Activated T-cell treated with anti-CD3 and anti-CD28 coated beads, Interleukin-2, amount 50 U/mL, for 72 hours (primary cell): ENCODE measurements at regions not wholly inside any gene's neighbourhood (a gene's known extent, or its start where the extent isn't known, plus 50 kb on each side); places are given as distances from the start of the nearest gene placed in this dataset.
"Not testable (repeated sequence)": the region's sequence is repeated elsewhere in the genome, so short reads cannot be mapped to it uniquely, and the experiment has no call there.

Source experiments
- ATAC-seq, 2 donors: fragments of 150-1000 bp; cut with Tn5 transposase; replicated peaks in 1 of 2; 2 replicates each; pipeline ENCODE4 v1.10.0; 2021; ENCODE audit warnings: moderate library complexity in 2 of 2, mild to moderate bottlenecking in 1 of 2
- DNase-seq, 2 donors: peaks; one replicate each; pipeline ENCODE4 v3.0.0; 2021 to 2022; ENCODE audit warnings: mixed read lengths in 1 of 2
- H3K27ac Mint-ChIP-seq: one replicate; pipeline ENCODE4 v1.8.0; 2022; ENCODE audit warnings: mild to moderate bottlenecking, moderate library complexity, mixed read lengths
- H3K27me3 Mint-ChIP-seq: one replicate; pipeline ENCODE4 v1.8.0; 2022; ENCODE audit warnings: low read depth, mixed read lengths
- H3K36me3 Mint-ChIP-seq, 2 donors: one replicate each; pipeline ENCODE4 v1.8.0; 2022; ENCODE audit warnings: mixed read lengths in 2 of 2, mild to moderate bottlenecking in 1 of 2; ENCODE audit not compliant: insufficient read depth in 2 of 2
- H3K4me1 Mint-ChIP-seq: one replicate; pipeline ENCODE4 v1.8.0; 2022; ENCODE audit warnings: low read depth, mixed read lengths
- H3K4me3 Mint-ChIP-seq, 2 donors: one replicate each; pipeline ENCODE4 v1.8.0; 2022; ENCODE audit warnings: mild to moderate bottlenecking in 2 of 2, mixed read lengths in 2 of 2, moderate library complexity in 2 of 2
- H3K9me3 Mint-ChIP-seq, 2 donors: one replicate each; pipeline ENCODE4 v1.8.0; 2022; ENCODE audit warnings: mixed read lengths in 2 of 2

- ATAC-seq (no peak), DNase-seq (no peak)
- H3K27me3 Mint-ChIP-seq = no peaks in the 10 kb centered on the region
- no peaks in the 10 kb centered on the region for H3K4me1 Mint-ChIP-seq
- peaks cover 0 to 3% of the 10 kb centered on the region in 2 donors for H3K36me3 Mint-ChIP-seq
- H3K27ac Mint-ChIP-seq = no peak overlapping the region
- peaks cover 4 to 9% of the 10 kb centered on the region in 2 donors for H3K9me3 Mint-ChIP-seq
- no peak overlapping the region for H3K4me3 Mint-ChIP-seq
These were observed 65.3 kb upstream of the PTGDR start for GRCh38 chr14:52202151-52202550.

- peaks cover 37% of the 10 kb centered on the region for H3K4me1 Mint-ChIP-seq
These were observed 77.1 kb upstream of the PTGDR start for GRCh38 chr14:52190337-52190931.

GRCh38 chr14:52189325-52189724, 78.2 kb upstream of the PTGDR start:
- ATAC-seq (peak; percentile 42 to 62), DNase-seq (no peak)
- Mint-ChIP-seq H3K4me1 (peaks cover 44% of the 10 kb centered on the region), H3K27ac (no peak overlapping the region), H3K4me3 (no peak overlapping the region), H3K9me3 (peaks cover 3% of the 10 kb centered on the region in 2 donors), H3K27me3 (no peaks in the 10 kb centered on the region), H3K36me3 (no peaks in the 10 kb centered on the region)

More at GRCh38 chr14:52190337-52190931, 77.1 kb upstream of the PTGDR start:
- no peak for ATAC-seq
- H3K36me3 Mint-ChIP-seq = peaks cover 2 to 3% of the 10 kb centered on the region in 2 donors
- no peak overlapping the region for H3K4me3 Mint-ChIP-seq
- H3K27me3 Mint-ChIP-seq = no peaks in the 10 kb centered on the region
- H3K27ac Mint-ChIP-seq = no peak overlapping the region
- DNase-seq = no peak
- H3K9me3 Mint-ChIP-seq = peaks cover 3% of the 10 kb centered on the region in 2 donors

GRCh38 chr14:52188381-52188780, 79.1 kb upstream of the PTGDR start:
- H3K27ac Mint-ChIP-seq = no peak overlapping the region
- no peaks in the 10 kb centered on the region for H3K36me3 Mint-ChIP-seq
- H3K27me3 Mint-ChIP-seq = no peaks in the 10 kb centered on the region
- peak in 1 of 2 donors; percentile 39 for ATAC-seq
- H3K9me3 Mint-ChIP-seq = peaks cover 3 to 4% of the 10 kb centered on the region in 2 donors
- peaks cover 44% of the 10 kb centered on the region for H3K4me1 Mint-ChIP-seq
- DNase-seq = no peak
- H3K4me3 Mint-ChIP-seq = no peak overlapping the region

- DNase-seq (no peak), ATAC-seq (no peak)
- Mint-ChIP-seq H3K9me3 (peaks cover 10 to 12% of the 10 kb centered on the region in 2 donors), H3K36me3 (peaks cover 10 to 15% of the 10 kb centered on the region in 2 donors), H3K27ac (no peak overlapping the region), H3K4me3 (no peak overlapping the region), H3K27me3 (no peaks in the 10 kb centered on the region), H3K4me1 (peaks cover 40% of the 10 kb centered on the region)
These were observed 82.3 kb upstream of the PTGDR start for GRCh38 chr14:52185178-52185577.

- Mint-ChIP-seq H3K27ac (no peak overlapping the region), H3K4me3 (no peak overlapping the region), H3K27me3 (no peaks in the 10 kb centered on the region), H3K36me3 (peaks cover 11 to 16% of the 10 kb centered on the region in 2 donors), H3K9me3 (peaks cover 11 to 13% of the 10 kb centered on the region in 2 donors), H3K4me1 (peaks cover 22% of the 10 kb centered on the region)
- ATAC-seq (no peak), DNase-seq (no peak)
These were observed 84.6 kb upstream of the PTGDR start for GRCh38 chr14:52182853-52183252.

- Mint-ChIP-seq H3K27me3 (no peaks in the 10 kb centered on the region), H3K36me3 (peaks cover 11 to 16% of the 10 kb centered on the region in 2 donors)
- no peak for ATAC-seq
These were observed 88.2 kb upstream of the PTGDR start for GRCh38 chr14:52179141-52179790.

GRCh38 chr14:52175982-52176502, 91.5 kb upstream of the PTGDR start:
- Mint-ChIP-seq H3K9me3 (peaks cover 13 to 15% of the 10 kb centered on the region in 2 donors), H3K4me3 (peak overlapping the region in 1 of 2 donors; percentile 42), H3K36me3 (peaks cover 16 to 24% of the 10 kb centered on the region in 2 donors), H3K4me1 (peaks cover 17% of the 10 kb centered on the region), H3K27me3 (no peaks in the 10 kb centered on the region), H3K27ac (peak overlapping the region; percentile 75)
- ATAC-seq (peak in 1 of 2 donors; percentile 45), DNase-seq (no peak)

More at GRCh38 chr14:52179141-52179790, 88.2 kb upstream of the PTGDR start:
- H3K9me3 Mint-ChIP-seq = peaks cover 8 to 10% of the 10 kb centered on the region in 2 donors
- H3K4me1 Mint-ChIP-seq = peaks cover 17% of the 10 kb centered on the region
- DNase-seq = no peak
- no peak overlapping the region for H3K4me3 Mint-ChIP-seq
- H3K27ac Mint-ChIP-seq = no peak overlapping the region

- Mint-ChIP-seq H3K9me3 (peaks cover 11 to 23% of the 10 kb centered on the region in 2 donors), H3K4me1 (peaks cover 17% of the 10 kb centered on the region), H3K36me3 (peaks cover 16 to 17% of the 10 kb centered on the region in 2 donors)
- not testable (repeated sequence) for H3K4me3 Mint-ChIP-seq, DNase-seq, H3K27me3 Mint-ChIP-seq, ATAC-seq, H3K27ac Mint-ChIP-seq
These were observed 95.6 kb upstream of the PTGDR start for GRCh38 chr14:52171932-52172331.

- H3K27me3 Mint-ChIP-seq = no peaks in the 10 kb centered on the region
- H3K4me1 Mint-ChIP-seq = no peaks in the 10 kb centered on the region
These were observed 98.0 kb upstream of the NID2 start for GRCh38 chr14:52166822-52167221.

GRCh38 chr14:52155651-52156213, 86.9 kb upstream of the NID2 start:
- Mint-ChIP-seq H3K27me3 (peaks cover 6% of the 10 kb centered on the region), H3K4me3 (no peak overlapping the region), H3K9me3 (peaks cover 2 to 4% of the 10 kb centered on the region in 2 donors), H3K36me3 (peaks cover 0 to 2% of the 10 kb centered on the region in 2 donors), H3K4me1 (peaks cover 23% of the 10 kb centered on the region), H3K27ac (no peak overlapping the region)
- DNase-seq = no peak
- no peak for ATAC-seq

More at GRCh38 chr14:52166822-52167221, 98.0 kb upstream of the NID2 start:
- no peak for ATAC-seq
- no peak for DNase-seq
- Mint-ChIP-seq H3K27ac (no peak overlapping the region), H3K4me3 (no peak overlapping the region), H3K9me3 (peaks cover 7 to 20% of the 10 kb centered on the region in 2 donors), H3K36me3 (peaks cover 11% of the 10 kb centered on the region in 2 donors)

- Mint-ChIP-seq H3K27me3 (peaks cover 6% of the 10 kb centered on the region), H3K4me3 (peak overlapping the region; percentile 10 to 36), H3K9me3 (peaks cover 2 to 4% of the 10 kb centered on the region in 2 donors), H3K27ac (peak overlapping the region; percentile 76), H3K4me1 (peaks cover 23% of the 10 kb centered on the region), H3K36me3 (peaks cover 0 to 2% of the 10 kb centered on the region in 2 donors)
- ATAC-seq (peak; percentile 86 to 88), DNase-seq (peak; percentile 16 to 24)
These were observed 86.3 kb upstream of the NID2 start for GRCh38 chr14:52154992-52155650.
